AG09319 (cell line): ENCODE measurements at regions not wholly inside any gene's neighbourhood (a gene's known extent, or its start where the extent isn't known, plus 50 kb on each side); places are given as distances from the start of the nearest gene placed in this dataset.

Experiments used
- DNase-seq: peaks from one replicate; pipeline ENCODE4 v3.0.0-alpha.2; 2010; ENCODE audit warnings: low read depth; ENCODE audit errors: extremely low read depth
- TF ChIP-seq, protein P1 (sequence below): IDR thresholded peaks from 2 replicates; pipeline ENCODE4 v1.5.1; 2011; ENCODE audit warnings: low read depth, mild to moderate bottlenecking, inconsistent platforms, low read length, moderate library complexity

GRCh38 chr3:187995043-187995400, 158.9 kb upstream of the LPP start:
- no peak for DNase-seq
- TF ChIP-seq, protein P1, sequence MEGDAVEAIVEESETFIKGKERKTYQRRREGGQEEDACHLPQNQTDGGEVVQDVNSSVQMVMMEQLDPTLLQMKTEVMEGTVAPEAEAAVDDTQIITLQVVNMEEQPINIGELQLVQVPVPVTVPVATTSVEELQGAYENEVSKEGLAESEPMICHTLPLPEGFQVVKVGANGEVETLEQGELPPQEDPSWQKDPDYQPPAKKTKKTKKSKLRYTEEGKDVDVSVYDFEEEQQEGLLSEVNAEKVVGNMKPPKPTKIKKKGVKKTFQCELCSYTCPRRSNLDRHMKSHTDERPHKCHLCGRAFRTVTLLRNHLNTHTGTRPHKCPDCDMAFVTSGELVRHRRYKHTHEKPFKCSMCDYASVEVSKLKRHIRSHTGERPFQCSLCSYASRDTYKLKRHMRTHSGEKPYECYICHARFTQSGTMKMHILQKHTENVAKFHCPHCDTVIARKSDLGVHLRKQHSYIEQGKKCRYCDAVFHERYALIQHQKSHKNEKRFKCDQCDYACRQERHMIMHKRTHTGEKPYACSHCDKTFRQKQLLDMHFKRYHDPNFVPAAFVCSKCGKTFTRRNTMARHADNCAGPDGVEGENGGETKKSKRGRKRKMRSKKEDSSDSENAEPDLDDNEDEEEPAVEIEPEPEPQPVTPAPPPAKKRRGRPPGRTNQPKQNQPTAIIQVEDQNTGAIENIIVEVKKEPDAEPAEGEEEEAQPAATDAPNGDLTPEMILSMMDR, result no peak

GRCh38 chr3:187995667-187996066, 158.3 kb upstream of the LPP start:
- TF ChIP-seq, protein P1, result no peak
- DNase-seq, result no peak

DNA sequence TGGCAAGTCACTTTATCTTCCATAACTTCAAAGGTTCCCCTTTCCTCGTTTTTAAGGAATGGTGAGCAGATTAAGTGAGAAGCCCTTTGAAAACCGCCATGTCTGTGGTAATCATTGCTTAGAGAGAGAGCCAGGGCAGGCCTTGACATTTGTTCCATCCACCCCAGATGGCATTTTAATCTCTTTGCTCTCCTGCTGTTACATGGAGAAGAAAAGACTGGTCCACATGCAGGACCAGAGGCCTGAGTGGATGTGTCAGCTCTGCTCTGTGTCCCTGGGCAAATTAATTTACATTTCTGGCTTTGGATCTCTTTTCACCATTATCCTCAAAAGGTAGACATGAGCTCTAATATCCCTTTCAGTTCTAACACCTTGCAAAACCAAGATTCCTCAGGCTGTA, 157.3 kb upstream of the LPP start:
- TF ChIP-seq, protein P1, result no peak
- DNase-seq, result no peak

- TF ChIP-seq, protein P1, result no peak
- DNase-seq, result no peak
These were observed 156.5 kb upstream of the LPP start for GRCh38 chr3:187997490-187997889.

- DNase-seq, result no peak
- TF ChIP-seq, protein P1, result no peak
These were observed 155.9 kb upstream of the LPP start for GRCh38 chr3:187997946-187998561.

DNA sequence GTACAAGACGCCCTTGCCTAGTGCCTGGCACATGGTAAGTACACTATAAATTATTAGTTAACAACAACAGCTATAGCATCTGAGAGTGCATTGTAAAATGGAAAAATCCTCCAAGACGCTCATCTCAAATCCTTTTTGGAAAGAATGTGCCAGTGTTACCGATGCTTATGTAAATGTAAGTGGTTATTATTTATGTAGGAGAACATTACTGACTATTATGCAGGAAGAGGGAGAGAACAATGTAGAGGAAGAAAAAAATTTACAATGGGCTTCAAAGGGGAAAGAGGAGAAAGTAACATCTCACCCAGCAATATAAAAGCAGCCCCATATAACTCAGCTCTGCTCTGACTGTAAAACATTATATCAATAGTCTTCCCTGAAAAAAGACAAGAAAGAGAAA, 155.3 kb upstream of the LPP start:
- DNase-seq, result no peak
- TF ChIP-seq, protein P1, result no peak

DNA sequence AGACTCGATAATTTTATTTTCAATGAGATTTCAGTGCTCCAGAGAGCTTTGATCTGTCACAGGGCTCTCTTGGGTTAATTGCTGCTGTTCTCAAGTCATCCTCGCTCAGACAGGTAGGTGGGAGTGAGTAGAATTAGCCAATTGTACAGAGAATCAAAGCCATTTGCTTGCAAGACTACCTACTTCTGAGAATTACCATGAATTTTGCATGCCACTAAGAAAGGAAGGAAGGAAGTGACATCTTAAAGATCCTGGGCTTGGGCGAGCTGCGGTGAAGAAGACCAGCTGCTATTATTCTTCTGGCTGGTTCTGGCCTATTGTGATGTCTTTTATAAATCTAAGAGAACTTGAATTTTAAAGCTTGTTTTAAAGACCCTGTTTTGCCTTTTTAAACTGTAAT, 154.1 kb upstream of the LPP start:
- DNase-seq, result no peak
- TF ChIP-seq, protein P1, result no peak
